ENCODE measurements at regions not wholly inside any gene's neighbourhood (a gene's known extent, or its start where the extent isn't known, plus 50 kb on each side); places are given as distances from the start of the nearest gene placed in this dataset.

GRCh38 chr15:38687775-38688495, 123.3 kb upstream of the RASGRP1 start:
- TF ChIP-seq CSRNP3 (CRISPR knock-in tag; IDR thresholded peaks at IDR 0.05): no peak
- TF ChIP-seq, protein P1, sequence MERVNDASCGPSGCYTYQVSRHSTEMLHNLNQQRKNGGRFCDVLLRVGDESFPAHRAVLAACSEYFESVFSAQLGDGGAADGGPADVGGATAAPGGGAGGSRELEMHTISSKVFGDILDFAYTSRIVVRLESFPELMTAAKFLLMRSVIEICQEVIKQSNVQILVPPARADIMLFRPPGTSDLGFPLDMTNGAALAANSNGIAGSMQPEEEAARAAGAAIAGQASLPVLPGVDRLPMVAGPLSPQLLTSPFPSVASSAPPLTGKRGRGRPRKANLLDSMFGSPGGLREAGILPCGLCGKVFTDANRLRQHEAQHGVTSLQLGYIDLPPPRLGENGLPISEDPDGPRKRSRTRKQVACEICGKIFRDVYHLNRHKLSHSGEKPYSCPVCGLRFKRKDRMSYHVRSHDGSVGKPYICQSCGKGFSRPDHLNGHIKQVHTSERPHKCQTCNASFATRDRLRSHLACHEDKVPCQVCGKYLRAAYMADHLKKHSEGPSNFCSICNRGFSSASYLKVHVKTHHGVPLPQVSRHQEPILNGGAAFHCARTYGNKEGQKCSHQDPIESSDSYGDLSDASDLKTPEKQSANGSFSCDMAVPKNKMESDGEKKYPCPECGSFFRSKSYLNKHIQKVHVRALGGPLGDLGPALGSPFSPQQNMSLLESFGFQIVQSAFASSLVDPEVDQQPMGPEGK (CRISPR knock-in tag; IDR thresholded peaks at IDR 0.05; ENCODE audit: borderline replicate concordance): no peak
- no peak for TF ChIP-seq TOX (CRISPR knock-in tag; IDR thresholded peaks at IDR 0.05; ENCODE audit: borderline replicate concordance)
- no peak for TF ChIP-seq PPARA (CRISPR knock-in tag; IDR thresholded peaks at IDR 0.05; ENCODE audit: borderline replicate concordance)
- TF ChIP-seq RARB (CRISPR knock-in tag; IDR thresholded peaks at IDR 0.05): no peak
- no peak for TF ChIP-seq TCF4 (CRISPR knock-in tag; IDR thresholded peaks at IDR 0.05; ENCODE audit: borderline replicate concordance)
- TF ChIP-seq ZFP30 (CRISPR knock-in tag; IDR thresholded peaks at IDR 0.05): no peak
- no peak for TF ChIP-seq ZC3H10 (CRISPR knock-in tag; IDR thresholded peaks at IDR 0.05)
- no peak for TF ChIP-seq ARNTL (CRISPR knock-in tag; IDR thresholded peaks at IDR 0.05; ENCODE audit: borderline replicate concordance, low read depth)
- TF ChIP-seq TSHZ2 (CRISPR knock-in tag; IDR thresholded peaks at IDR 0.05): no peak
- TF ChIP-seq ZNF70 (CRISPR knock-in tag; IDR thresholded peaks at IDR 0.05): no peak
- TF ChIP-seq GLIS3 (CRISPR knock-in tag; IDR thresholded peaks at IDR 0.05): no peak
- no peak for TF ChIP-seq SNAI2 (CRISPR knock-in tag; IDR thresholded peaks at IDR 0.05)
- TF ChIP-seq OSR1 (CRISPR knock-in tag; IDR thresholded peaks at IDR 0.05): no peak
